Thyroid gland (tissue), 4 donors: ENCODE measurements at regions not wholly inside any gene's neighbourhood (a gene's known extent, or its start where the extent isn't known, plus 50 kb on each side); places are given as distances from the start of the nearest gene placed in this dataset.

Experiments used
- CTCF ChIP-seq, 6 experiments: fragments of 200-600 bp in 3 of 6; fragments of 450-650 bp in 3 of 6; sonication (generic) in 3 of 6; IDR thresholded peaks; one replicate each; pipeline ENCODE4 v1.5.1; 2016 to 2019; ENCODE audit warnings: antibody characterized with exemption in 6 of 6, mild to moderate bottlenecking in 2 of 6, inconsistent platforms in 1 of 6, moderate library complexity in 1 of 6
- POLR2A ChIP-seq, 2 donors: fragments of 450-650 bp; IDR thresholded peaks; one replicate each; pipeline ENCODE4 v1.6.1; 2017; ENCODE audit warnings: antibody characterized with exemption in 2 of 2, mild to moderate bottlenecking in 2 of 2, moderate library complexity in 1 of 2

- no peak for TF ChIP-seq CTCF (IDR thresholded peaks at IDR 0.05)
- TF ChIP-seq POLR2A (IDR thresholded peaks at IDR 0.05): no peak
Measured at GRCh38 chr10:111967116-111967515, 216.4 kb downstream of the GPAM start.
